ENCODE measurements at regions not wholly inside any gene's neighbourhood (a gene's known extent, or its start where the extent isn't known, plus 50 kb on each side); places are given as distances from the start of the nearest gene placed in this dataset.

GRCh38 chr10:76631884-76632766 lies 1005.5 kb downstream of the KCNMA1 start:
- peak in 2 of 3 donors; percentile 21 to 49 for DNase-seq
- H3K4me3 ChIP-seq (ENCODE audit: control insufficient read depth in 1 of 7, extremely low read depth in 1 of 7, insufficient read depth in 4 of 7, low read depth in 2 of 7, low read length in 6 of 7), result peak overlapping the region in 4 of 7 experiments; percentile 20 to 65 (median 29)

GRCh38 chr10:76631036-76631670 lies 1006.5 kb downstream of the KCNMA1 start:
- H3K36me3 ChIP-seq (ENCODE audit: control insufficient read depth in 4 of 4, insufficient read depth in 4 of 4, low read length in 3 of 4), result no peaks in the 10 kb centered on the region
- DNase-seq, result no peak
- no peaks in the 10 kb centered on the region for H3K9me3 ChIP-seq (ENCODE audit: control extremely low read depth in 1 of 5, control insufficient read depth in 4 of 5, insufficient read depth in 2 of 5, low read depth in 1 of 5, low read length in 4 of 5)
- H3K4me1 ChIP-seq (ENCODE audit: control extremely low read depth in 1 of 4, control insufficient read depth in 4 of 4, insufficient read depth in 4 of 4, low read length in 3 of 4), result no peaks in the 10 kb centered on the region
- ChIA-PET CTCF (interaction anchor here (0.7 to 0.9 kb wide), 3 partner anchors 10 to 480 kb away, joined by 3 read pairs; no protein-coding TSS in a partner anchor), POLR2A (no interaction called here)
- no peaks in the 10 kb centered on the region for H3K27me3 ChIP-seq (replicated peaks in 2 of 5; ENCODE audit: control insufficient read depth in 4 of 5, insufficient read depth in 5 of 5, low read length in 4 of 5)
- H3K27ac ChIP-seq (ENCODE audit: insufficient read depth in 1 of 2, low read depth in 1 of 2, low read length in 2 of 2, poor library complexity in 1 of 2, severe bottlenecking in 2 of 2), result no peak overlapping the region
- 98% methylated on average over 4 of the region's 5 CpGs for WGBS (ENCODE audit: insufficient coverage)
- no peak overlapping the region for H3K4me3 ChIP-seq (ENCODE audit: control insufficient read depth in 1 of 7, extremely low read depth in 1 of 7, insufficient read depth in 4 of 7, low read depth in 2 of 7, low read length in 6 of 7)

More at GRCh38 chr10:76631884-76632766, 1005.5 kb downstream of the KCNMA1 start:
- CTCF ChIA-PET, result interaction anchor here (0.7 to 1.2 kb wide), 5 partner anchors 17 to 474 kb away, joined by 3 to 4 read pairs (median 3); no protein-coding TSS in a partner anchor
- WGBS (ENCODE audit: insufficient coverage), result 28% methylated on average over 7 of the region's 16 CpGs
- Histone ChIP-seq H3K27ac (ENCODE audit: insufficient read depth in 1 of 2, low read depth in 1 of 2, low read length in 2 of 2, poor library complexity in 1 of 2, severe bottlenecking in 2 of 2) (no peak overlapping the region), H3K9me3 (ENCODE audit: control extremely low read depth in 1 of 5, control insufficient read depth in 4 of 5, insufficient read depth in 2 of 5, low read depth in 1 of 5, low read length in 4 of 5) (no peaks in the 10 kb centered on the region), H3K36me3 (ENCODE audit: control insufficient read depth in 4 of 4, insufficient read depth in 4 of 4, low read length in 3 of 4) (no peaks in the 10 kb centered on the region), H3K4me1 (ENCODE audit: control extremely low read depth in 1 of 4, control insufficient read depth in 4 of 4, insufficient read depth in 4 of 4, low read length in 3 of 4) (no peaks in the 10 kb centered on the region), H3K27me3 (replicated peaks in 2 of 5; ENCODE audit: control insufficient read depth in 4 of 5, insufficient read depth in 5 of 5, low read length in 4 of 5) (no peaks in the 10 kb centered on the region)
- POLR2A ChIA-PET, result no interaction called here

- no peaks in the 10 kb centered on the region for H3K36me3 ChIP-seq (ENCODE audit: control insufficient read depth in 4 of 4, insufficient read depth in 4 of 4, low read length in 3 of 4)
These were observed 1008.8 kb downstream of the KCNMA1 start for GRCh38 chr10:76628801-76629200.

GRCh38 chr10:76626386-76626785 lies 1011.2 kb downstream of the KCNMA1 start:
- Histone ChIP-seq H3K27ac (ENCODE audit: insufficient read depth in 1 of 2, low read depth in 1 of 2, low read length in 2 of 2, poor library complexity in 1 of 2, severe bottlenecking in 2 of 2) (no peak overlapping the region), H3K4me1 (ENCODE audit: control extremely low read depth in 1 of 4, control insufficient read depth in 4 of 4, insufficient read depth in 4 of 4, low read length in 3 of 4) (no peaks in the 10 kb centered on the region), H3K4me3 (ENCODE audit: control insufficient read depth in 1 of 7, extremely low read depth in 1 of 7, insufficient read depth in 4 of 7, low read depth in 2 of 7, low read length in 6 of 7) (no peak overlapping the region), H3K9me3 (ENCODE audit: control extremely low read depth in 1 of 5, control insufficient read depth in 4 of 5, insufficient read depth in 2 of 5, low read depth in 1 of 5, low read length in 4 of 5) (no peaks in the 10 kb centered on the region), H3K27me3 (replicated peaks in 2 of 5; ENCODE audit: control insufficient read depth in 4 of 5, insufficient read depth in 5 of 5, low read length in 4 of 5) (no peaks in the 10 kb centered on the region), H3K36me3 (ENCODE audit: control insufficient read depth in 4 of 4, insufficient read depth in 4 of 4, low read length in 3 of 4) (no peaks in the 10 kb centered on the region)
- no peak for DNase-seq
- ChIA-PET POLR2A (no interaction called here), CTCF (no interaction called here)
- 91% methylated on average over 2 of the region's 2 CpGs for WGBS (ENCODE audit: insufficient coverage)

More at GRCh38 chr10:76628801-76629200, 1008.8 kb downstream of the KCNMA1 start:
- Histone ChIP-seq H3K4me3 (ENCODE audit: control insufficient read depth in 1 of 7, extremely low read depth in 1 of 7, insufficient read depth in 4 of 7, low read depth in 2 of 7, low read length in 6 of 7) (no peak overlapping the region), H3K4me1 (ENCODE audit: control extremely low read depth in 1 of 4, control insufficient read depth in 4 of 4, insufficient read depth in 4 of 4, low read length in 3 of 4) (no peaks in the 10 kb centered on the region), H3K9me3 (ENCODE audit: control extremely low read depth in 1 of 5, control insufficient read depth in 4 of 5, insufficient read depth in 2 of 5, low read depth in 1 of 5, low read length in 4 of 5) (no peaks in the 10 kb centered on the region), H3K27ac (ENCODE audit: insufficient read depth in 1 of 2, low read depth in 1 of 2, low read length in 2 of 2, poor library complexity in 1 of 2, severe bottlenecking in 2 of 2) (no peak overlapping the region), H3K27me3 (replicated peaks in 2 of 5; ENCODE audit: control insufficient read depth in 4 of 5, insufficient read depth in 5 of 5, low read length in 4 of 5) (no peaks in the 10 kb centered on the region)
- ChIA-PET POLR2A (no interaction called here), CTCF (interaction anchor here (1.0 kb wide), 1 partner anchor 9 kb away, joined by 4 read pairs; no protein-coding TSS in a partner anchor)
- DNase-seq, result no peak
- WGBS (ENCODE audit: insufficient coverage), result no CpG with 5 or more reads among the region's 1 CpG

- Histone ChIP-seq H3K27ac (ENCODE audit: insufficient read depth in 1 of 2, low read depth in 1 of 2, low read length in 2 of 2, poor library complexity in 1 of 2, severe bottlenecking in 2 of 2) (no peak overlapping the region), H3K36me3 (ENCODE audit: control insufficient read depth in 4 of 4, insufficient read depth in 4 of 4, low read length in 3 of 4) (no peaks in the 10 kb centered on the region), H3K4me3 (ENCODE audit: control insufficient read depth in 1 of 7, extremely low read depth in 1 of 7, insufficient read depth in 4 of 7, low read depth in 2 of 7, low read length in 6 of 7) (no peak overlapping the region), H3K27me3 (replicated peaks in 2 of 5; ENCODE audit: control insufficient read depth in 4 of 5, insufficient read depth in 5 of 5, low read length in 4 of 5) (no peaks in the 10 kb centered on the region), H3K4me1 (ENCODE audit: control extremely low read depth in 1 of 4, control insufficient read depth in 4 of 4, insufficient read depth in 4 of 4, low read length in 3 of 4) (no peaks in the 10 kb centered on the region), H3K9me3 (ENCODE audit: control extremely low read depth in 1 of 5, control insufficient read depth in 4 of 5, insufficient read depth in 2 of 5, low read depth in 1 of 5, low read length in 4 of 5) (peaks cover 0 to 4% (median 0%) of the 10 kb centered on the region in 5 experiments)
- ChIA-PET POLR2A (no interaction called here), CTCF (no interaction called here)
- WGBS (ENCODE audit: insufficient coverage), result 89% methylated on average over 5 of the region's 6 CpGs
- DNase-seq, result no peak
These were observed 1013.1 kb downstream of the KCNMA1 start for GRCh38 chr10:76624470-76624869.

- ChIA-PET CTCF (no interaction called here), POLR2A (no interaction called here)
- Histone ChIP-seq H3K4me1 (ENCODE audit: control extremely low read depth in 1 of 4, control insufficient read depth in 4 of 4, insufficient read depth in 4 of 4, low read length in 3 of 4) (no peaks in the 10 kb centered on the region), H3K27ac (ENCODE audit: insufficient read depth in 1 of 2, low read depth in 1 of 2, low read length in 2 of 2, poor library complexity in 1 of 2, severe bottlenecking in 2 of 2) (no peak overlapping the region), H3K9me3 (ENCODE audit: control extremely low read depth in 1 of 5, control insufficient read depth in 4 of 5, insufficient read depth in 2 of 5, low read depth in 1 of 5, low read length in 4 of 5) (peaks cover 0 to 4% (median 0%) of the 10 kb centered on the region in 5 experiments), H3K36me3 (ENCODE audit: control insufficient read depth in 4 of 4, insufficient read depth in 4 of 4, low read length in 3 of 4) (no peaks in the 10 kb centered on the region), H3K4me3 (ENCODE audit: control insufficient read depth in 1 of 7, extremely low read depth in 1 of 7, insufficient read depth in 4 of 7, low read depth in 2 of 7, low read length in 6 of 7) (no peak overlapping the region), H3K27me3 (replicated peaks in 2 of 5; ENCODE audit: control insufficient read depth in 4 of 5, insufficient read depth in 5 of 5, low read length in 4 of 5) (no peaks in the 10 kb centered on the region)
- 100% methylated on average over 1 of the region's 2 CpGs for WGBS (ENCODE audit: insufficient coverage)
- DNase-seq, result no peak
These were observed 1015.6 kb downstream of the KCNMA1 start for GRCh38 chr10:76621886-76622620.

All from common myeloid progenitor, CD34-positive (primary cell).